ENCODE measurements at regions not wholly inside any gene's neighbourhood (a gene's known extent, or its start where the extent isn't known, plus 50 kb on each side); places are given as distances from the start of the nearest gene placed in this dataset.
"Not testable (repeated sequence)": the region's sequence is repeated elsewhere in the genome, so short reads cannot be mapped to it uniquely, and the experiment has no call there.

- no peak for DNase-seq (ENCODE audit: low read depth)
- no peak overlapping the region for H3K4me3 ChIP-seq (ENCODE audit: low read depth, low read length)
- no peak for TF ChIP-seq CTCF (conservative IDR thresholded peaks at IDR 0.05; ENCODE audit: low read depth, low read length)
Measured at GRCh38 chr3:20305647-20306046, 119.6 kb upstream of the SGO1 start.

DNA sequence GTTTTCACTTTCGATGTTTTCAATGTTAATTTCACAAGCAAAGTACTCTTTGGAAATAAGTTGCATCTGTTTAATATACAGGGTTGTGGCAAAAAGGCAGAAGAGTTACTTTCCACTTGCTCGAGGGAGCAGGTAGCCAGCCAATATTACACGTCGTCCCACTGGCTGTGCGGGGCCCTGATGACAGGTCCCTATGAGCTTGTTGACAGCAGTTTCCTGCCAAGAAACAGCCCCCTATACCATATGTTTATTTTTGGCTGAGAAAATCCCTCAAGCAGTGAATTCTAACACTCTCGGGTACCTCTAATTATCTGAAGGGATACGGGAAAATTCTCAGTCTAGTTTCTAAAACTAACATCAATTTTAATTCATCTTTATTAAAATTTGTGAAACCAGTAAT is 116.8 kb upstream of the SGO1 start:
- DNase-seq (ENCODE audit: low read depth) = no peak
- TF ChIP-seq CTCF (conservative IDR thresholded peaks at IDR 0.05; ENCODE audit: low read depth, low read length) = no peak
- no peak overlapping the region for H3K4me3 ChIP-seq (ENCODE audit: low read depth, low read length)

- H3K4me3 ChIP-seq (ENCODE audit: low read depth, low read length) = no peak overlapping the region
- DNase-seq (ENCODE audit: low read depth) = no peak
- no peak for TF ChIP-seq CTCF (conservative IDR thresholded peaks at IDR 0.05; ENCODE audit: low read depth, low read length)
Measured at GRCh38 chr3:20288050-20288449, 102.0 kb upstream of the SGO1 start.

DNA sequence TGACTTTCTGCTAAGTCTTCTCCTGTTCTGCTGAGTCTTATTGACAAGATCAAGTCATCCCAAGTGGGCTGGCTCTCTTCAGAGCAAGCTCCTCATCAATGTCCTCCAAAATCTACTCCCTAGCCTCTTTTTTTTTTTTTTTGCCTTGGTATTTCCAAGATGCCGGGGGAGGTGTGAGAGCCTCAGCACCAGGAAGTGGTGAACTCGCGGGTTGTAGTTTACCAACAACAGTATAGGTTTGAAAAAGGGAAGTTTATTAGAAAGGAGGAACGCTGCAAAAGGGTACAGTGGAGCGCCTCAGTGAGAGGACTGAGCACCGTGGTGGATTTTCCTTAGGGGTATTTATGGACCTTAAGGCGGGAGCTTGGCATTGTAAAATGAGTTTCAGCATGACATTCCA is 94.3 kb upstream of the SGO1 start:
- H3K4me3 ChIP-seq (ENCODE audit: low read depth, low read length) = no peak overlapping the region
- DNase-seq (ENCODE audit: low read depth) = no peak
- no peak for TF ChIP-seq CTCF (conservative IDR thresholded peaks at IDR 0.05; ENCODE audit: low read depth, low read length)

DNA sequence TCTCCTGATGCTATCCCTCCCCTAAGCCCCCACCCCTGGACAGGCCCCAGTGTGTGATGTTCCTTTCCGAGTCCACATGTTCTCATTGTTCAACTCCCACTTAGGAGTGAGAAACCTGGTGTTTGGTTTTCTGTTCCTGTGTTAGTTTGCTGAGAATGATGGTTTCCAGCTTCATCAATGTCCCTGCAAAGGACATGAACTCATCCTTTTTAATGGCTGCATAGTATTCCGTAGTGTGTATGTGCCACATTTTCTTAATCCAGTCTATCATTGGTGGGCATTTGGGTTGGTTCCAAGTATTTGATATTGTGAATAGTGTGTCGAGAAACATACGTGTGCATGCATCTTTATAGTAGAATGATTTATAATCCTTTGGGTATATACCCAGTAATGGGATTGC is 80.0 kb upstream of the SGO1 start:
- not testable (repeated sequence) for H3K4me3 ChIP-seq (ENCODE audit: low read depth, low read length); DNase-seq (ENCODE audit: low read depth)

DNA sequence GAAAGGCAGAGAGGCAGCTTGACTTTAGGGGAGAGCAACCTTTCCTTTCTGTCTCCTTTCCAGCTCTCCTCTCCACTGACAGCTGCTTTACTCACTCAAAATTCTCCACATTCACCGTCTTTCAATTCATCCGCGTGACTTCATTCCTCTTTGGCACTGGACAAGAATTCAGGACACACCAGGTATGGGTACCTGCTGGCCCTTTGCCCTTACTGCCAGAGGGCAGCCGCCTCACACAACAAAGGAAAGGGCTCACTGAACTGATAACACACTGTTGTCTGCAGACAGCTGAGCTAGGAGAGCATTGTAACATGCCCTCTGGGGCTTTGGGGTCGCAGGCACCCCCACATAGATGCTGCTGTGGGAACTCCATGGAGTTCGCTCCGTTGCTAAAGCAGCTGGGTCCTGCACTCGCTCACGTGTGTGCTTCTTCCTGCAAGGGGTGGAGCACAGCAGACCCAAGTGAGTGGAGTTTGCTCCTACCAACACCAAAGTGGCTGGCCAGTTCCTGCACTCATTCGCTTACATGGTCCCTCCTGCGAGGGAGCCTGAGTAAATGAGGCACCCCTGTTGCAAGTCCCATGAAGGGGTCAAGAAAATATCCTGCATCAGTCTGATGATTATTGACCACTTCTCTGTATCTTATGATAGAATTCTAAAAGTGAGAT is 79.0 kb upstream of the SGO1 start:
- no peak for TF ChIP-seq CTCF (conservative IDR thresholded peaks at IDR 0.05; ENCODE audit: low read depth, low read length)
- H3K4me3 ChIP-seq (ENCODE audit: low read depth, low read length) = no peak overlapping the region
- DNase-seq (ENCODE audit: low read depth) = no peak

- H3K4me3 ChIP-seq (ENCODE audit: low read depth, low read length) = no peak overlapping the region
- no peak for TF ChIP-seq CTCF (conservative IDR thresholded peaks at IDR 0.05; ENCODE audit: low read depth, low read length)
- no peak for DNase-seq (ENCODE audit: low read depth)
Measured at GRCh38 chr3:20258371-20258770, 72.4 kb upstream of the SGO1 start.

Data from epithelial cell of proximal tubule (primary cell).